ENCODE measurements at regions not wholly inside any gene's neighbourhood (a gene's known extent, or its start where the extent isn't known, plus 50 kb on each side); places are given as distances from the start of the nearest gene placed in this dataset.

DNA sequence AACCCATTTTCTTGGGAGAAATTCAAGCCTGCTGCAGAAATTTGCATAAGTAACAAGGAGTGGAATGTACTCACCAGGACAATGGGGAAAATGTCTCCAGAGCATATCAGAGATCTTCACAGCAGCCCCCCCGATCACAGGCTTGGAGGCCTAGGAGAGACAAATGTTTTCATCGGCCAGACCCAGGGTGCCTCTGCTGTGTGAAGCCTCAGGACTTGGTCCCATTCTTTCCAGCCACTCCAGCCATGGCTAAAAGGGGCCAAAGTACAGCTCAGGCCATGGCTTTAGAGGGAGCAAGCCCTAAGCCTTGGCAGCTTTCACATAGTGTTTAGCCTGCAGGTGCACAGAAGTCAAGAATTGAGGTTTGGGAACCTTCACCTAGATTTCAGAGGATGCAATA is 1463.0 kb downstream of the HACE1 start:
- POLR2A ChIA-PET = no interaction called here
- H3K9me3 Mint-ChIP-seq = peaks cover 39% of the 10 kb centered on the region
- ATAC-seq = no peak
- H3K36me3 Mint-ChIP-seq = peaks cover 19% of the 10 kb centered on the region
- H3K27me3 Mint-ChIP-seq (ENCODE audit: low read depth) = no peaks in the 10 kb centered on the region
- no peak overlapping the region for H3K4me3 Mint-ChIP-seq
- H3K27ac Mint-ChIP-seq = no peak overlapping the region
- no peak for TF ChIP-seq TEAD4 (CRISPR knock-in tag; IDR thresholded peaks at IDR 0.05)
- no peaks in the 10 kb centered on the region for H3K4me1 Mint-ChIP-seq
- CTCF ChIA-PET = no interaction called here
- DNase-seq (ENCODE audit: low spot score) = no peak

DNA sequence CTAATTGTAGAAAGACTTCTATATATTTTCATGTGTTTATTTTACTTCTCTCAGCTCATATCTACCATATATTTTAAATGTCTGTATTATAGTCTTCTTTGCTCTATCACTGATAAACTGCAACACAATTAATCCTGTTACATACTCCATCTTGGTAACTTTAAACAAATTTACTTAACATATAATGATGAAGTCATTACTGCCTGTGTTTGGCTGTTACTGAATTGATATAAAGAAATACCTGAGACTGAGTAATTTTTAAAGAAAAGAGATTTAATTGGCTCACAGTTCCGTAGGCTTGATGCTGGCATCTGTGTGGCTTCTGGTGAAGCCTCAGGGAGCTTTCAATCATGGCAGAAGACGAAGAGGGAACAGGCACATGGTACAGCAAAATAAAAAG is 1480.4 kb downstream of the HACE1 start:
- H3K4me1 Mint-ChIP-seq = no peaks in the 10 kb centered on the region

DNA sequence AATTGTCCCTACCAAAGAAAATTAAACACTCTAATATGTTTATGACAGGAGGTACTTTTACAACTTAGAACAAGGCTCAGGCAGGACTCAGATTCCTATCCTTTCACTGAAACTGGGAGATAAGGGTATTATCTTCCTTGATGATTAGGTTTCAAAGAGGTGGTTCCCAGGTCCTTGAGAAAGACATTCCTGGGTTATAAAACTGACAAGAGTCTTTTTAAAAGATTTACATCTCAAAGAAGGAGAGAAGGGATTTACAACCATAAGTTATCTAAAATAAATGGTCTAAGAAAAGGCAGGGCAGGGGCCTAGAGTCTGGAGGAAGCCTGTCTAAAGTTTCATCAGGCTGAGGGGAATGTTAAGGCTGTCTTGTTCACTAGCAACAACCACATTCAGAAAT is 1492.5 kb downstream of the HACE1 start:
- ATAC-seq = no peak
- ChIA-PET POLR2A (no interaction called here), CTCF (no interaction called here)
- Mint-ChIP-seq H3K27ac (peak overlapping the region; percentile 11; the same call in 1 of the 2 replicates), H3K36me3 (no peaks in the 10 kb centered on the region), H3K9me3 (peaks cover 31% of the 10 kb centered on the region), H3K4me3 (no peak overlapping the region), H3K4me1 (peaks cover 9% of the 10 kb centered on the region), H3K27me3 (ENCODE audit: low read depth) (no peaks in the 10 kb centered on the region)
- no peak for DNase-seq (ENCODE audit: low spot score)
- TF ChIP-seq JUN (CRISPR knock-in tag; IDR thresholded peaks at IDR 0.05) (no peak), RORB (CRISPR knock-in tag; IDR thresholded peaks at IDR 0.05) (no peak)
- TF ChIP-seq, protein P1, sequence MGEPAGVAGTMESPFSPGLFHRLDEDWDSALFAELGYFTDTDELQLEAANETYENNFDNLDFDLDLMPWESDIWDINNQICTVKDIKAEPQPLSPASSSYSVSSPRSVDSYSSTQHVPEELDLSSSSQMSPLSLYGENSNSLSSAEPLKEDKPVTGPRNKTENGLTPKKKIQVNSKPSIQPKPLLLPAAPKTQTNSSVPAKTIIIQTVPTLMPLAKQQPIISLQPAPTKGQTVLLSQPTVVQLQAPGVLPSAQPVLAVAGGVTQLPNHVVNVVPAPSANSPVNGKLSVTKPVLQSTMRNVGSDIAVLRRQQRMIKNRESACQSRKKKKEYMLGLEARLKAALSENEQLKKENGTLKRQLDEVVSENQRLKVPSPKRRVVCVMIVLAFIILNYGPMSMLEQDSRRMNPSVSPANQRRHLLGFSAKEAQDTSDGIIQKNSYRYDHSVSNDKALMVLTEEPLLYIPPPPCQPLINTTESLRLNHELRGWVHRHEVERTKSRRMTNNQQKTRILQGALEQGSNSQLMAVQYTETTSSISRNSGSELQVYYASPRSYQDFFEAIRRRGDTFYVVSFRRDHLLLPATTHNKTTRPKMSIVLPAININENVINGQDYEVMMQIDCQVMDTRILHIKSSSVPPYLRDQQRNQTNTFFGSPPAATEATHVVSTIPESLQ (CRISPR knock-in tag; IDR thresholded peaks at IDR 0.05) = no peak
- TF ChIP-seq, protein P2, sequence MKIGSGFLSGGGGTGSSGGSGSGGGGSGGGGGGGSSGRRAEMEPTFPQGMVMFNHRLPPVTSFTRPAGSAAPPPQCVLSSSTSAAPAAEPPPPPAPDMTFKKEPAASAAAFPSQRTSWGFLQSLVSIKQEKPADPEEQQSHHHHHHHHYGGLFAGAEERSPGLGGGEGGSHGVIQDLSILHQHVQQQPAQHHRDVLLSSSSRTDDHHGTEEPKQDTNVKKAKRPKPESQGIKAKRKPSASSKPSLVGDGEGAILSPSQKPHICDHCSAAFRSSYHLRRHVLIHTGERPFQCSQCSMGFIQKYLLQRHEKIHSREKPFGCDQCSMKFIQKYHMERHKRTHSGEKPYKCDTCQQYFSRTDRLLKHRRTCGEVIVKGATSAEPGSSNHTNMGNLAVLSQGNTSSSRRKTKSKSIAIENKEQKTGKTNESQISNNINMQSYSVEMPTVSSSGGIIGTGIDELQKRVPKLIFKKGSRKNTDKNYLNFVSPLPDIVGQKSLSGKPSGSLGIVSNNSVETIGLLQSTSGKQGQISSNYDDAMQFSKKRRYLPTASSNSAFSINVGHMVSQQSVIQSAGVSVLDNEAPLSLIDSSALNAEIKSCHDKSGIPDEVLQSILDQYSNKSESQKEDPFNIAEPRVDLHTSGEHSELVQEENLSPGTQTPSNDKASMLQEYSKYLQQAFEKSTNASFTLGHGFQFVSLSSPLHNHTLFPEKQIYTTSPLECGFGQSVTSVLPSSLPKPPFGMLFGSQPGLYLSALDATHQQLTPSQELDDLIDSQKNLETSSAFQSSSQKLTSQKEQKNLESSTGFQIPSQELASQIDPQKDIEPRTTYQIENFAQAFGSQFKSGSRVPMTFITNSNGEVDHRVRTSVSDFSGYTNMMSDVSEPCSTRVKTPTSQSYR (CRISPR knock-in tag; IDR thresholded peaks at IDR 0.05) = no peak
- TF ChIP-seq, protein P3, sequence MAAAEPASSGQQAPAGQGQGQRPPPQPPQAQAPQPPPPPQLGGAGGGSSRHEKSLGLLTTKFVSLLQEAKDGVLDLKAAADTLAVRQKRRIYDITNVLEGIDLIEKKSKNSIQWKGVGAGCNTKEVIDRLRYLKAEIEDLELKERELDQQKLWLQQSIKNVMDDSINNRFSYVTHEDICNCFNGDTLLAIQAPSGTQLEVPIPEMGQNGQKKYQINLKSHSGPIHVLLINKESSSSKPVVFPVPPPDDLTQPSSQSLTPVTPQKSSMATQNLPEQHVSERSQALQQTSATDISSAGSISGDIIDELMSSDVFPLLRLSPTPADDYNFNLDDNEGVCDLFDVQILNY (CRISPR knock-in tag; IDR thresholded peaks at IDR 0.05) = no peak
- TF ChIP-seq, protein P4, sequence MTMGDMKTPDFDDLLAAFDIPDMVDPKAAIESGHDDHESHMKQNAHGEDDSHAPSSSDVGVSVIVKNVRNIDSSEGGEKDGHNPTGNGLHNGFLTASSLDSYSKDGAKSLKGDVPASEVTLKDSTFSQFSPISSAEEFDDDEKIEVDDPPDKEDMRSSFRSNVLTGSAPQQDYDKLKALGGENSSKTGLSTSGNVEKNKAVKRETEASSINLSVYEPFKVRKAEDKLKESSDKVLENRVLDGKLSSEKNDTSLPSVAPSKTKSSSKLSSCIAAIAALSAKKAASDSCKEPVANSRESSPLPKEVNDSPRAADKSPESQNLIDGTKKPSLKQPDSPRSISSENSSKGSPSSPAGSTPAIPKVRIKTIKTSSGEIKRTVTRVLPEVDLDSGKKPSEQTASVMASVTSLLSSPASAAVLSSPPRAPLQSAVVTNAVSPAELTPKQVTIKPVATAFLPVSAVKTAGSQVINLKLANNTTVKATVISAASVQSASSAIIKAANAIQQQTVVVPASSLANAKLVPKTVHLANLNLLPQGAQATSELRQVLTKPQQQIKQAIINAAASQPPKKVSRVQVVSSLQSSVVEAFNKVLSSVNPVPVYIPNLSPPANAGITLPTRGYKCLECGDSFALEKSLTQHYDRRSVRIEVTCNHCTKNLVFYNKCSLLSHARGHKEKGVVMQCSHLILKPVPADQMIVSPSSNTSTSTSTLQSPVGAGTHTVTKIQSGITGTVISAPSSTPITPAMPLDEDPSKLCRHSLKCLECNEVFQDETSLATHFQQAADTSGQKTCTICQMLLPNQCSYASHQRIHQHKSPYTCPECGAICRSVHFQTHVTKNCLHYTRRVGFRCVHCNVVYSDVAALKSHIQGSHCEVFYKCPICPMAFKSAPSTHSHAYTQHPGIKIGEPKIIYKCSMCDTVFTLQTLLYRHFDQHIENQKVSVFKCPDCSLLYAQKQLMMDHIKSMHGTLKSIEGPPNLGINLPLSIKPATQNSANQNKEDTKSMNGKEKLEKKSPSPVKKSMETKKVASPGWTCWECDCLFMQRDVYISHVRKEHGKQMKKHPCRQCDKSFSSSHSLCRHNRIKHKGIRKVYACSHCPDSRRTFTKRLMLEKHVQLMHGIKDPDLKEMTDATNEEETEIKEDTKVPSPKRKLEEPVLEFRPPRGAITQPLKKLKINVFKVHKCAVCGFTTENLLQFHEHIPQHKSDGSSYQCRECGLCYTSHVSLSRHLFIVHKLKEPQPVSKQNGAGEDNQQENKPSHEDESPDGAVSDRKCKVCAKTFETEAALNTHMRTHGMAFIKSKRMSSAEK (CRISPR knock-in tag; IDR thresholded peaks at IDR 0.05; ENCODE audit: borderline replicate concordance) = no peak

More for the DNA sequence above, 1480.4 kb downstream of the HACE1 start:
- H3K9me3 Mint-ChIP-seq = peaks cover 21% of the 10 kb centered on the region
- no peak overlapping the region for H3K4me3 Mint-ChIP-seq
- POLR2A ChIA-PET = no interaction called here
- H3K27me3 Mint-ChIP-seq (ENCODE audit: low read depth) = no peaks in the 10 kb centered on the region
- CTCF ChIA-PET = no interaction called here
- TF ChIP-seq, protein P5, sequence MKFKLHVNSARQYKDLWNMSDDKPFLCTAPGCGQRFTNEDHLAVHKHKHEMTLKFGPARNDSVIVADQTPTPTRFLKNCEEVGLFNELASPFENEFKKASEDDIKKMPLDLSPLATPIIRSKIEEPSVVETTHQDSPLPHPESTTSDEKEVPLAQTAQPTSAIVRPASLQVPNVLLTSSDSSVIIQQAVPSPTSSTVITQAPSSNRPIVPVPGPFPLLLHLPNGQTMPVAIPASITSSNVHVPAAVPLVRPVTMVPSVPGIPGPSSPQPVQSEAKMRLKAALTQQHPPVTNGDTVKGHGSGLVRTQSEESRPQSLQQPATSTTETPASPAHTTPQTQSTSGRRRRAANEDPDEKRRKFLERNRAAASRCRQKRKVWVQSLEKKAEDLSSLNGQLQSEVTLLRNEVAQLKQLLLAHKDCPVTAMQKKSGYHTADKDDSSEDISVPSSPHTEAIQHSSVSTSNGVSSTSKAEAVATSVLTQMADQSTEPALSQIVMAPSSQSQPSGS (CRISPR knock-in tag; IDR thresholded peaks at IDR 0.05; ENCODE audit: borderline replicate concordance, low read depth) = no peak
- no peak for TF ChIP-seq NFYB (CRISPR knock-in tag; conservative IDR thresholded peaks at IDR 0.05; ENCODE audit: low read depth)
- TF ChIP-seq RELA (CRISPR knock-in tag; IDR thresholded peaks at IDR 0.05; ENCODE audit: borderline replicate concordance) = no peak
- no peak for ATAC-seq
- DNase-seq (ENCODE audit: low spot score) = no peak
- no peaks in the 10 kb centered on the region for H3K36me3 Mint-ChIP-seq
- H3K27ac Mint-ChIP-seq = no peak overlapping the region

Data from WTC11 (cell line).